Amniotic stem cell (primary cell): ENCODE measurements at regions not wholly inside any gene's neighbourhood (a gene's known extent, or its start where the extent isn't known, plus 50 kb on each side); places are given as distances from the start of the nearest gene placed in this dataset.
"Not testable (repeated sequence)": the region's sequence is repeated elsewhere in the genome, so short reads cannot be mapped to it uniquely, and the experiment has no call there.

Experiments used
- DNase-seq: peaks from one replicate; lab custom pipeline; 2025; lab: John Stamatoyannopoulos, UW

DNA sequence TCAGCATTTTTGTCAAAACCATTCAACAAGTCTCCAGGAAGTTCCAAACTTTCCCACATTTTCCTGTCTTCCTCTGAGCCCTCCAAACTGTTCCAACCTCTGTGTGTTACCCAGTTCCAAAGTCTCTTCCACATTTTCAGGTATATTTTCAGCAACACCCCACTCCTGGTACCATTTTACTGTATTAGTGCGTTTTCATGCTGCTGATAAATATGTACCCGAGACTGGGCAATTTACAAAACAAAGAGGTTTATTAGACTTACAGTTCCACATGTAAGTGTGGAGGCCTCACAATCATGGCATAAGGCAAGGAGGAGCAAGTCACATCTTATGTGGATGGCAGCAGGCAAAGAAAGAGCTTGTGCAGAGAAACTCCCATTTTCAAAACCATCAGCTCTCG is 315.9 kb upstream of the ESRRG start:
- not testable (repeated sequence) for DNase-seq

- no peak for DNase-seq
Observed at GRCh38 chr1:217036757-217037156, 313.5 kb upstream of the ESRRG start.

GRCh38 chr1:217032715-217033367 is 309.6 kb upstream of the ESRRG start:
- no peak for DNase-seq

DNA sequence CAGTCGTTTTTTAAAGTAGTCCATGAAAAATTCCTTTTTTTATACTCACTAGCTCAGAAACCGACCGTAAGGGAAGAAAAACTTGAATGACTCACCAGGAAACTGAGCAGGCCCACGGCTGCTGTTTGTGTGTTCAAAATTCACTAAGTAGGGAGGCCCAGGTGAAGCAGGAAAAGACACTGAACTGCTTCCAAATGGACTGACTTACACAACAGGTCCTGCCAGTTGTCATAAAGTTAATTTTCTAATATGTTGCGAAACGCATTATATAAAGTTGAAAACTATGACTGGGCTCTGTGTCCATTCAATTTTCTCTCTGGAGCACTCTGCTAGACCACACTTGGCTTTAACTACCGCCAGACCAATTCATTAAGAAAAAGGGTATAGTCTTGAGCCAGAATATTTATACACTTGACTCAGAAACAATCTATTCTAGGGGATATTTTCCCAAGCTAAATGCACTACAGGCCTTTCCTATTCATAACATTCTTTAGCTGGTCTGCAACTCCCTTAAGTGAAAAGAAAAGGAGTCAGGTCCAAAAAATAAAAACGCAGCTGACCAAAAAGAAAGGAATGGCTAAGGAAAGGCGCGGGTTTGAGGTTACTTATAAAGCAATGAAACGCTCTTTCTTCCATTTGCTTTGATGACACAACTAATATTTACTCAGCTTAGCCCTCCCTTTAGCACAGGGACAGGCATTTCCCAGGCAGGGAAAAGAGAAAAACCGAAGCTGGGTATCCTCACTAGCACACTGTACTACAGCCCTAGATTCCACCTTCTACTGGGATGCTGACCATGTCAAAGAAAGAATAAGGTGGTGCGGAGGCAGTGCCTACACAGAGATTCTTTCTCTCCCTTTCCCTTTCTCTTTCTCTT is 306.3 kb upstream of the ESRRG start:
- peak; percentile 54 for DNase-seq

DNA sequence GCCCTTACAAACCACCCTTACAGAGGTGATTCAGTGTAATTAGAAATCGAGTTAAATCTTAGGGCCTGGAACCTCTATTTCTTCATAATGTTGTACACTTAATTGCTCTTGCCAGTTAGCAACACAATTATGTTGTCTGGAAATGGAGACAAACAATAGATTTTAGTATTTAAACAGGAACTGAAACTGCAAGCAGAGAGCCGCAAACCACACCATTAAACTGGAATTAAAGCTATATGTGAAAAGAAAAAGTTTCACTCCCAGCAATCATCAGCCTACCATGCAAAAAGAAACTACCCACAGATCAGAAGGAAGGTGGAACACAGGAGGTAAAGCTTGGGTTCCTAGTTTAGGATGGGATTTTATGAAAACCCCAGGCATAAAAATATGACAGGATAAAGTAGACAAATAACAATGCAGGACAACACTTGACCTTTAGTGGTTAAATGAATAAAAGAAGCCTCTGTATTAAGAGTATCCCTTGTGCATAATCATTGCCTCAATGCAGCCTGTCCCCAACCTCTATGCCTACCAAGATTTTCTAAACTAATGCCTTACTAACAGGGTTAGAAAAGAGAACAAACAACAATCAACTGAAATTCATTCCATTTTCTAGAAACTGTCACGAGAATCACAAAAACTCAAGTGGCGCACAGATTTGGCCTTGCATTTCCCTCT is 304.3 kb upstream of the ESRRG start:
- no peak for DNase-seq

DNA sequence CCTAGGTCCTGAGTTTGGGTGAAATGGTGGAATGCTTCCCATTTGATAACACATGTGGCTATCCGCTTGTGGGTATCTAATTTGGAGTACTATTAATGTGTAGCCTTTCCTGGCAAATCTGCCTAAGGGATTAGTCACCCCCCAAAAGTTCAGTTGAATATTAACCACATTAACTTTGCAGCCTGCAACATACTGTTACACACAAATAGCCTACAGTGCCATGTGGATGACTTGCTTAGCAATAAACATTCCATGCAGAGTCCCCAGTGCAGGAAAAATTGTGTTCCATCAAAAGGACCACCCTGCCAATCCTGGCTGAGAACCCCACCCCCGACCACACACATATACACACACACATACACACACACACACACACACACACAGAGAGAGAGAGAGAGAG is 303.3 kb upstream of the ESRRG start:
- DNase-seq, result no peak

DNA sequence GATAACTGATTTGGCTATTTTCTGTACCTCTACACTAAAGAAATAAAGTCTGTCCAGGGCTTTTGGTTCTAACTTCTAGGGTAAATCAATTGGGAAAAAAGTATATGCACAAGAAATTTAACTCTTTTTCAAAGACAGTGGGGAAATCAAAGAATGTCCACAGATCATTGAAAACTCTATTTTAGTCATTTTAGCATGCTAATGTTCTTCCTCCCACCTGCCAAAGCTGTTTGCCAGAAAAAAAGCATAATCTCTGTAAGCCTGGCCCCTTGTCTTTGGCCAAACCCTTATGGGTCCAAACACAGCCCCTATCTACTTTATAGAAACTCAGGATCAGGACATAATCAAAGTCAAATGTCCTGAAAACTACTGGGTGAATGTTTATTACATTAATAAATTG is 302.2 kb upstream of the ESRRG start:
- no peak for DNase-seq

- no peak for DNase-seq
Observed at GRCh38 chr1:217024911-217025310, 301.7 kb upstream of the ESRRG start.

DNA sequence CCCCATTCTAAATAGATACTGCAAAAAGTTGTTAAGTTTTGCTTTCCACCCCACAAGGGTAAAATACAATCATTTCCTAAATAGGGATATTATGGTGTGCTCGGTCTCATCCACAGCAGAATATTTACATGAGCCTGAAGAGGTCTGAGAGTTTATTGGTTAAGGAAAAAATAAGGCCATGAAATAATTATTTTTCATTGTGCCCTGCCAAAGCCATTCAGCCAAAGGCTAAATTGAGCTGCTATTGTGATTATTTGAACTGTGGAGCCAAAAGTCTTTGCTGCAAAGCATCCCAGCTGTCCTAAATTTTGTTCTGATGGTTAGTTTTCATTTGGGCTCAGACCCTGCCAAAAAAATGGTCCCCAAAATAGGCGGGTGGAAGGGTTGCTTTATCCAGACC is 298.7 kb upstream of the ESRRG start:
- DNase-seq, result no peak

DNA sequence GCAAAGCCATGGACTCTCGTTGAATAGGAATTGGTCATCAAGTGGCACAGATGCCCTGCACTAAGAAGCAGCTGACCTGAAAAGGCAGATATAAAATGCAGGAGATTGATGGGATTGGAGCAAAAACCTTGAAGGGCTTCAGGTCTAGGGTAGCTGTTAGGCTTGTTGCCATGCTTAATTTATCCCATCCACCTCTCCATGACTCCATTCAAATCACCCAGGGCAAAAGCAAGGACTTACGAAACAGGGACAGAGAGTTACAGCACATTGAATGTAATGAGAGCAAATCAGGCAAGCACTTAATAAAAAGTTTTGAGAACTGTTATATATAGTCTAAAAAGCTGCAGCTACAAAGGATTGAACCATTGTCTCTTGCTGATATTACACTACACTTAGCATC is 298.2 kb upstream of the ESRRG start:
- DNase-seq, result no peak

GRCh38 chr1:217019475-217019874 is 296.2 kb upstream of the ESRRG start:
- DNase-seq, result no peak

GRCh38 chr1:217018648-217019047 is 295.4 kb upstream of the ESRRG start:
- DNase-seq, result no peak

GRCh38 chr1:217017165-217017564 is 293.9 kb upstream of the ESRRG start:
- no peak for DNase-seq

GRCh38 chr1:217014066-217014465 is 290.8 kb upstream of the ESRRG start:
- no peak for DNase-seq

DNA sequence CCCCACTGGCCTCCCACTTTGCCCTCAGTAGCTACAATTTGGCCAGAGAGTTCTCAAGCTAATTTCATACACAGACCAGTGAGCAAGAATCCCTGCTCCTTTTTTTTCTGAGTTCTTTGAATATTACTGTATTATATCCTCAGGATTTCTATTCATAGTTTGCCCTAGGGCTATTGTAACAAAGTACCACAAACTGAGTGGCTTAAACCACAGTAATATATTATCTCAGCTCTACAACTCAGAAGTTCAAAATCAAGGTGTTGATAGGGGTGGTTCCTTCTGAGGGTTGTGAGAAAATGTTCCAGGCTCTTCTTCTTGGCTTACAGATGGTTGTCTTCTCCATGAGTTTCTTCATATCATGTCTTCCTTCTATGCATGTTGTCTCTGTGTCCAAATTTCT is 289.4 kb upstream of the ESRRG start:
- no peak for DNase-seq

DNA sequence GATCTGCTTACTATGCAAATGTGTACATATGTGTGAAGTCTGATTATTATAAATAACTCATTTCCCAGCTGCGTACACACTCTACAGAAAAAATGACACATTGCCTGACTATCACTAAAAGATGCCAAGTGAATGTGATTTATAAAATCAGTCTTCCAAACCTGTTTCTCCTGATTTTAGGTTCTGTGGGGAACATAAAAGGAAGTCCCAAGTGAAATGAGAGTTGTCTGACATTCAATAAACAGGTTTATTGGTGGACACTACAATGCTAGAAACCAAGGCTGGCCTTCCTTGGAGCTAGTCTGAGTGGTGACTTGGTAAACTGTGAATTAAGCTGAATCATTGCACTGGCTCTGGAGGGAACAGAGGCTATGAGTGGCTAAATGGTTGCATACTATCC is 287.9 kb upstream of the ESRRG start:
- DNase-seq, result no peak

- no peak for DNase-seq
Observed at GRCh38 chr1:217010253-217010652, 287.0 kb upstream of the ESRRG start.

DNA sequence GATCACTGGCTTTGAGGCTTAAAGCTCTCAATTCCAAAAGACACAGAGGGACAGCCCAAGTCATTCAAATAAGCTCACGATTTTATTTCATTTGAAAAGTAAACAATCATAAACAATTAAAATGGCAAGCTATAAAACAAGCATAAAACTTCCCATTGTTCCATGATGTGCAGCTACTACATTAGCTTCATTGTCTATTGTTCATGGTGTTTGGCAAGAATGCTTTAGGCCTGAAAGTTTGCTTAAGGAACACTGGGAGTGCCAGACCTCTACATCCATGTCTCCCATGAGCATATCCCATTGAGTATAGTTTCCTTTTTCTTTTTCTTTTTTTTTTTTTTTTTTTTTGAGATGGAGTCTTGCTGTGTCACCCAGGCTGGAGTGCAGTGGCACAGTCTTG is 286.1 kb upstream of the ESRRG start:
- no peak for DNase-seq

GRCh38 chr1:217004776-217005436 is 281.7 kb upstream of the ESRRG start:
- no peak for DNase-seq

DNA sequence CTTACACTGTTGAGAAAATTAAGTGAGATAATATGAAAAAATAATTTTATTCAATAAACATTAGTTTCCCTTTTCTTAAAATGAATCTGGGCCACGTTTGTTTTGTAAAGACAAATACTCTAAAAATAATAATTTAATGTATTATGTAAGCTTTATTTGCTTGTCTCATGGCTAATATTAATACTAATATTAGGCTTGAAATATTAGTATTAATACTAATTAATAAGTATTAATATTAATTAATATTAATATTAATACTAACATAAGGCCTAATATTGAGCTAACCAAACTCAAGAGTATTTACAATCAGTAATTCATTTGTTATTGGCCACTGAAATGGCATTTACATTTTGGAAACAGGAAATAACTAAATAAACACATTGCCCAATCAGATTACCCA is 280.1 kb upstream of the ESRRG start:
- DNase-seq, result no peak

- no peak for DNase-seq
Observed at GRCh38 chr1:216997831-216998230, 274.6 kb upstream of the ESRRG start.

- DNase-seq, result no peak
Observed at GRCh38 chr1:216997069-216997468, 273.8 kb upstream of the ESRRG start.

DNA sequence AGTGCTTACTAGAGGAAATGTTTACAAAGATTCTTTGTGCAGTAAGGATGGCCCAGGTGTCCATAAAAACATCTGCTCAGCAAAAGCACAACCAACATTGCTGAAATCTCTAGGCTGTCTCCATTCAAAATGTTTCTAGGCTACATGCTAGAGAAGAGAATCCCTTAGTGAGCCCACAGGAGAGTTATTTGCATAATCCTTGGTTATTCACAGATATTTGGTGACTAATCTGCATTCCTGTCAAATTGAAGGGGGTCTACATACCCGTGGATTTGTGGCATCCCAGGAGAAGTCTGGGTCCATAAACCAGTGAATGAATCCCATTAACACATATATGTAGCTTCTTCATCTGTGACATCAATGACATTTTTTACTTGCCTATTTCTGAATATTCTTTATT is 261.3 kb upstream of the ESRRG start:
- no peak for DNase-seq
